ENCODE measurements at regions not wholly inside any gene's neighbourhood (a gene's known extent, or its start where the extent isn't known, plus 50 kb on each side); places are given as distances from the start of the nearest gene placed in this dataset.

DNA sequence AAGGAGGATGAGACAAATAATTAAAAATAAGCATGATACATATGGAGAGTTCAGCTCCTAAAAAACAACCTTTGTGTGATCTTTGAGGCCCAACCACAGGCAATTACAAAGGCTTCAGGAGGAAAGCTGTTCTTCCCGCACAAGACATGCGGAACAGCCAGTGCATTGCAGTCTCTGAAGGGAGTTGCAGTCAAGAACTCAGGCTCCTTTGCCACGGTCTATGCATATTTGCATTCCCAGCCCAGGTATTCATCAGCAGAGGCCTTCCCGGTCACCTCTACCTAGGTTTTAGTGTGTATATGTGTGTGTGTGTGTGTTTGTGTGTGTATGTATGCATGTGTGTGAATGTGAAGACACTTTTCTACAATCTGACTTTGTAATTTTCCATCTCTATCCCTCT lies 600.6 kb upstream of the PCDH10 start:
- H3K9me2 ChIP-seq (ENCODE audit: insufficient read depth) = no peaks in the 10 kb centered on the region
- intact Hi-C loops (cut with micrococcal nuclease) = no loop called here
- H2AFZ ChIP-seq (ENCODE audit: low read depth, low read length, poor library complexity, severe bottlenecking) = no peak overlapping the region
- H3K4me3 ChIP-seq (replicated peaks in 1 of 2; ENCODE audit: low read depth in 1 of 2, low read length in 2 of 2) = no peak overlapping the region
- no peaks in the 10 kb centered on the region for H4K20me1 ChIP-seq (ENCODE audit: insufficient read depth)
- no peaks in the 10 kb centered on the region for H3K4me1 ChIP-seq (ENCODE audit: control insufficient read depth in 1 of 2, insufficient read depth in 2 of 2, low read length in 2 of 2)
- POLR2A ChIA-PET = no interaction called here
- TF ChIP-seq RAD21 (IDR thresholded peaks at IDR 0.05; ENCODE audit: low read depth) (no peak), CBX3 (IDR thresholded peaks at IDR 0.05; ENCODE audit: low read depth) (no peak), ELF1 (IDR thresholded peaks at IDR 0.05; ENCODE audit: borderline replicate concordance, low read depth) (no peak), EZH2phosphoT487 (IDR thresholded peaks at IDR 0.05; ENCODE audit: borderline replicate concordance) (no peak), ZFX (IDR thresholded peaks at IDR 0.05) (no peak), POLR2AphosphoS5 (IDR thresholded peaks at IDR 0.05; ENCODE audit: low read depth, low read length) (no peak), POLR2A (IDR thresholded peaks at IDR 0.05; ENCODE audit: borderline replicate concordance, extremely low read depth, insufficient read depth, insufficient read length) (no peak), ZNF274 (IDR thresholded peaks at IDR 0.05; ENCODE audit: low read depth, low read length) (no peak), CEBPB (IDR thresholded peaks at IDR 0.05; ENCODE audit: low read depth) (no peak), SIN3A (IDR thresholded peaks at IDR 0.05; ENCODE audit: low read depth) (no peak), YY1 (IDR thresholded peaks at IDR 0.05; ENCODE audit: extremely low read depth, insufficient replicate concordance, low read depth, low read length) (no peak), EZH2 (IDR thresholded peaks at IDR 0.05) (no peak)
- TF ChIP-seq, protein P1, sequence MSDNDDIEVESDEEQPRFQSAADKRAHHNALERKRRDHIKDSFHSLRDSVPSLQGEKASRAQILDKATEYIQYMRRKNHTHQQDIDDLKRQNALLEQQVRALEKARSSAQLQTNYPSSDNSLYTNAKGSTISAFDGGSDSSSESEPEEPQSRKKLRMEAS (IDR thresholded peaks at IDR 0.05) = no peak
- TF ChIP-seq, protein P2, sequence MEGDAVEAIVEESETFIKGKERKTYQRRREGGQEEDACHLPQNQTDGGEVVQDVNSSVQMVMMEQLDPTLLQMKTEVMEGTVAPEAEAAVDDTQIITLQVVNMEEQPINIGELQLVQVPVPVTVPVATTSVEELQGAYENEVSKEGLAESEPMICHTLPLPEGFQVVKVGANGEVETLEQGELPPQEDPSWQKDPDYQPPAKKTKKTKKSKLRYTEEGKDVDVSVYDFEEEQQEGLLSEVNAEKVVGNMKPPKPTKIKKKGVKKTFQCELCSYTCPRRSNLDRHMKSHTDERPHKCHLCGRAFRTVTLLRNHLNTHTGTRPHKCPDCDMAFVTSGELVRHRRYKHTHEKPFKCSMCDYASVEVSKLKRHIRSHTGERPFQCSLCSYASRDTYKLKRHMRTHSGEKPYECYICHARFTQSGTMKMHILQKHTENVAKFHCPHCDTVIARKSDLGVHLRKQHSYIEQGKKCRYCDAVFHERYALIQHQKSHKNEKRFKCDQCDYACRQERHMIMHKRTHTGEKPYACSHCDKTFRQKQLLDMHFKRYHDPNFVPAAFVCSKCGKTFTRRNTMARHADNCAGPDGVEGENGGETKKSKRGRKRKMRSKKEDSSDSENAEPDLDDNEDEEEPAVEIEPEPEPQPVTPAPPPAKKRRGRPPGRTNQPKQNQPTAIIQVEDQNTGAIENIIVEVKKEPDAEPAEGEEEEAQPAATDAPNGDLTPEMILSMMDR (IDR thresholded peaks at IDR 0.05 in 2 of 3, conservative IDR thresholded peaks at IDR 0.05 in 1 of 3; ENCODE audit: borderline replicate concordance in 1 of 3, insufficient read depth in 1 of 3, low read depth in 2 of 3, low read length in 2 of 3) = no peak
- TF ChIP-seq, protein P3, sequence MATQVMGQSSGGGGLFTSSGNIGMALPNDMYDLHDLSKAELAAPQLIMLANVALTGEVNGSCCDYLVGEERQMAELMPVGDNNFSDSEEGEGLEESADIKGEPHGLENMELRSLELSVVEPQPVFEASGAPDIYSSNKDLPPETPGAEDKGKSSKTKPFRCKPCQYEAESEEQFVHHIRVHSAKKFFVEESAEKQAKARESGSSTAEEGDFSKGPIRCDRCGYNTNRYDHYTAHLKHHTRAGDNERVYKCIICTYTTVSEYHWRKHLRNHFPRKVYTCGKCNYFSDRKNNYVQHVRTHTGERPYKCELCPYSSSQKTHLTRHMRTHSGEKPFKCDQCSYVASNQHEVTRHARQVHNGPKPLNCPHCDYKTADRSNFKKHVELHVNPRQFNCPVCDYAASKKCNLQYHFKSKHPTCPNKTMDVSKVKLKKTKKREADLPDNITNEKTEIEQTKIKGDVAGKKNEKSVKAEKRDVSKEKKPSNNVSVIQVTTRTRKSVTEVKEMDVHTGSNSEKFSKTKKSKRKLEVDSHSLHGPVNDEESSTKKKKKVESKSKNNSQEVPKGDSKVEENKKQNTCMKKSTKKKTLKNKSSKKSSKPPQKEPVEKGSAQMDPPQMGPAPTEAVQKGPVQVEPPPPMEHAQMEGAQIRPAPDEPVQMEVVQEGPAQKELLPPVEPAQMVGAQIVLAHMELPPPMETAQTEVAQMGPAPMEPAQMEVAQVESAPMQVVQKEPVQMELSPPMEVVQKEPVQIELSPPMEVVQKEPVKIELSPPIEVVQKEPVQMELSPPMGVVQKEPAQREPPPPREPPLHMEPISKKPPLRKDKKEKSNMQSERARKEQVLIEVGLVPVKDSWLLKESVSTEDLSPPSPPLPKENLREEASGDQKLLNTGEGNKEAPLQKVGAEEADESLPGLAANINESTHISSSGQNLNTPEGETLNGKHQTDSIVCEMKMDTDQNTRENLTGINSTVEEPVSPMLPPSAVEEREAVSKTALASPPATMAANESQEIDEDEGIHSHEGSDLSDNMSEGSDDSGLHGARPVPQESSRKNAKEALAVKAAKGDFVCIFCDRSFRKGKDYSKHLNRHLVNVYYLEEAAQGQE (IDR thresholded peaks at IDR 0.05; ENCODE audit: low read depth) = no peak
- TF ChIP-seq, protein P4, sequence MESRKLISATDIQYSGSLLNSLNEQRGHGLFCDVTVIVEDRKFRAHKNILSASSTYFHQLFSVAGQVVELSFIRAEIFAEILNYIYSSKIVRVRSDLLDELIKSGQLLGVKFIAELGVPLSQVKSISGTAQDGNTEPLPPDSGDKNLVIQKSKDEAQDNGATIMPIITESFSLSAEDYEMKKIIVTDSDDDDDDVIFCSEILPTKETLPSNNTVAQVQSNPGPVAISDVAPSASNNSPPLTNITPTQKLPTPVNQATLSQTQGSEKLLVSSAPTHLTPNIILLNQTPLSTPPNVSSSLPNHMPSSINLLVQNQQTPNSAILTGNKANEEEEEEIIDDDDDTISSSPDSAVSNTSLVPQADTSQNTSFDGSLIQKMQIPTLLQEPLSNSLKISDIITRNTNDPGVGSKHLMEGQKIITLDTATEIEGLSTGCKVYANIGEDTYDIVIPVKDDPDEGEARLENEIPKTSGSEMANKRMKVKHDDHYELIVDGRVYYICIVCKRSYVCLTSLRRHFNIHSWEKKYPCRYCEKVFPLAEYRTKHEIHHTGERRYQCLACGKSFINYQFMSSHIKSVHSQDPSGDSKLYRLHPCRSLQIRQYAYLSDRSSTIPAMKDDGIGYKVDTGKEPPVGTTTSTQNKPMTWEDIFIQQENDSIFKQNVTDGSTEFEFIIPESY (IDR thresholded peaks at IDR 0.05; ENCODE audit: extremely low read depth, insufficient replicate concordance, low read length) = no peak
- TF ChIP-seq, protein P5, sequence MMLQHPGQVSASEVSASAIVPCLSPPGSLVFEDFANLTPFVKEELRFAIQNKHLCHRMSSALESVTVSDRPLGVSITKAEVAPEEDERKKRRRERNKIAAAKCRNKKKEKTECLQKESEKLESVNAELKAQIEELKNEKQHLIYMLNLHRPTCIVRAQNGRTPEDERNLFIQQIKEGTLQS (IDR thresholded peaks at IDR 0.05) = no peak
- BruUV-seq (replicated peaks) = no TSS peak
- ATAC-seq = no peak
- no peaks in the 10 kb centered on the region for H3K79me2 ChIP-seq (ENCODE audit: insufficient read depth, low read length)
- H3K27ac ChIP-seq (ENCODE audit: low read depth, low read length) = no peak overlapping the region
- no peak for DNase-seq (ENCODE audit: low read depth, low spot score)
- CTCF ChIA-PET = interaction anchor here (1.0 kb wide), 1 partner anchor 9 kb away, joined by 5 read pairs; no protein-coding TSS in a partner anchor
- no peak overlapping the region for H3K4me2 ChIP-seq (ENCODE audit: low read length)
- no peaks in the 10 kb centered on the region for H3K27me3 ChIP-seq (ENCODE audit: insufficient read depth, low read length)
- RAD21 ChIA-PET (ENCODE audit: low non-redundant PET in 1 of 2, low total read pairs in 2 of 2, uncharacterized antibody in 2 of 2, unreplicated experiment in 2 of 2) = no interaction called here
- no peaks in the 10 kb centered on the region for H3K36me3 ChIP-seq (ENCODE audit: control insufficient read depth in 1 of 2, insufficient read depth in 2 of 2, low read length in 2 of 2)
- H3K9ac ChIP-seq (ENCODE audit: low read length) = no peak overlapping the region
- H3K9me3 ChIP-seq (ENCODE audit: control insufficient read depth in 1 of 2, insufficient read depth in 1 of 2, low read depth in 1 of 2, low read length in 2 of 2) = no peaks in the 10 kb centered on the region
